ENCODE measurements at regions not wholly inside any gene's neighbourhood (a gene's known extent, or its start where the extent isn't known, plus 50 kb on each side); places are given as distances from the start of the nearest gene placed in this dataset.
A peak's percentile ranks its signal among the peaks of the same experiment; 100 is the strongest.

DNA sequence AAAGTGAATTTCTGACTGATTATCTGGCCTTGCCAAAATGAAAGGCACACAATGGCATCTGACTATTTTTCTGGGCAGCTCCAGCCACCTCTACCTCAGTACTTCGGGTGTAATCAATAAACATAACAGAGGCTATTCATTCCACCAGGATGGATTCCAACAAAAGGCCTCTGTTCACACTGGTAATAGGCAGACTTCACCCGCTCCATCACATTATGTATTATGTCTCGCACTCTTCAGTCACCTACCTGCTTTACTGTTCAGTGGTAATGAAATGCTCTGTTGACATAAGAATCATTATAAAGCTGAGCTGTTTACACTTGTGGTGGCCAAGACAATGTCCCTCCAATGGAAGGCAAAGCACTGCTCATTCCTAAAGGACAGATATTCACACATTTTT, 1333.7 kb upstream of the WWC1 start:
- Histone ChIP-seq H3K27ac (no peak overlapping the region), H3K4me1 (no peaks in the 10 kb centered on the region), H3K36me3 (no peaks in the 10 kb centered on the region), H3K9me3 (no peaks in the 10 kb centered on the region), H3K4me3 (replicated peaks in 1 of 3) (no peak overlapping the region), H3K27me3 (no peaks in the 10 kb centered on the region)
- DNase-seq = no peak
- intact Hi-C loops (cut with DNase I) = no loop called here
- 83 to 85% methylated on average over 3 of the region's 3 CpGs for WGBS, 2 donors
- TF ChIP-seq POLR2A (IDR thresholded peaks at IDR 0.05) (no peak), CTCF (IDR thresholded peaks at IDR 0.05) (no peak)

DNA sequence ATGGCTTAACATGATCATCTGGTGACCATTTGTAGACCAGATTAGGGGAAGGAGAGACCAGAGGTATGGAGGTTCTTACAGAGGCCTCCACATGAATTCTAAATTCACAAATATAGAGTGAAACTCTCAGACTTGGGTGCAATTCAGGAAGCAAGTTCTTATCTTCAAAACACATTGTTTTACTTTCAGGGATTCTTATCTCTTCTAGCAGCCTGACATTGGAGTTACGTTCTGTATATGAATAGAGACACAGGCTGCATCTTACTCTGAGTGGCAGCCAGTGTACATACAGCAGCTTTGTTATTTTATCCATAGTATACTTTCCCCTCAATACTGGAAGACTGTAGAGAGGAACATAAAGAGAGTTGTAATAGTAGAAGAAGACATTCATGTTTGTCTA, 1331.7 kb upstream of the WWC1 start:
- no peak overlapping the region for H3K4me3 ChIP-seq (replicated peaks in 1 of 3)
- no peak for TF ChIP-seq POLR2A (IDR thresholded peaks at IDR 0.05)
- TF ChIP-seq CTCF (IDR thresholded peaks at IDR 0.05) = no peak
- H3K27me3 ChIP-seq = no peaks in the 10 kb centered on the region
- no peaks in the 10 kb centered on the region for H3K4me1 ChIP-seq
- WGBS, 2 donors = 70 to 83% methylated on average over 1 of the region's 1 CpG
- intact Hi-C loops (cut with DNase I) = loop anchor here (5.0 kb wide), 1 partner anchor 88 kb away; no protein-coding TSS in a partner anchor
- no peak for DNase-seq
- H3K9me3 ChIP-seq = no peaks in the 10 kb centered on the region
- H3K36me3 ChIP-seq = no peaks in the 10 kb centered on the region
- H3K27ac ChIP-seq = no peak overlapping the region

DNA sequence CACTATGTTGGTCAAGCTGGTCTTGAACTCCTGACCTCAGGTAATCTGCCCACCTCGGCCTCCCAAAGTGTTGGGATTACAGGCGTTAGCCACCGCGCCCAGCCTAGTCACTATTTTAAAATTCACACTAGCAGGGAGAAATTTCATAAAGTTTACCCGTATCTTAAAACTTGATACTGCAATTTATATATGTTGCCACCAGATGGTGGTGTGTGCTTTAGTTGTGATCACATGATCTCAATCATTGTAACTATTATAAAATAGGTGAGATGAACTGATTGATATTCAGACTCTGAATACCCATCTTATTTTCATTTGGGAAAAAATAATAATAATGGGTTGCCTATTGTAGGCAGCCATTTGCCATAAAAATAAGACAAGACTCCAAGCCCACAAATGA, 1330.4 kb upstream of the WWC1 start:
- no peak for TF ChIP-seq POLR2A (IDR thresholded peaks at IDR 0.05)
- TF ChIP-seq CTCF (IDR thresholded peaks at IDR 0.05) = peak in 3 of 6 experiments; percentile 33 to 45 (median 37)
- H3K4me3 ChIP-seq (replicated peaks in 1 of 3) = no peak overlapping the region
- DNase-seq = no peak
- H3K27me3 ChIP-seq = no peaks in the 10 kb centered on the region
- H3K4me1 ChIP-seq = no peaks in the 10 kb centered on the region
- no peaks in the 10 kb centered on the region for H3K9me3 ChIP-seq
- 89 to 90% methylated on average over 5 of the region's 5 CpGs for WGBS, 2 donors
- H3K36me3 ChIP-seq = no peaks in the 10 kb centered on the region
- H3K27ac ChIP-seq = no peak overlapping the region
- intact Hi-C loops (cut with DNase I) = loop anchor here (5.0 kb wide), 1 partner anchor 86 kb away; no protein-coding TSS in a partner anchor

DNA sequence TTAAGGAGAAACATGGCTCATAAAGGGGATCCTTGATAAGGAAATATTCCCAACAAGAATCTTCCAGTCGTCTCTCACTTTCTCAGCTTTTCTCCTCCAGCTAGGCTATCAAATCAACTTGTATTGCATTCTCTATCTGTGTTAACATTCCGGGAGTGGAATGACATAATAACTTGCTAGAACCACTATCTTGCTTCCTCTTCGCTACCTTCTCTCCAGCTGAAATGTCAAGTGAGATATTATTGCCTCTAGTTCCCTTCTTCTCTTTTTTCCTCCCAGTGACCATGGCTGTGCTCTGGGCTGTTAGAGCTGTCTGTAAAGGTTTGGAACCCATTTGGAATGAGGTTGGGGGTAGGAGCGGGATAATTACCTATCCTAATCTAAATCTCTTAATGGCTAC, 1329.5 kb upstream of the WWC1 start:
- no peaks in the 10 kb centered on the region for H3K27me3 ChIP-seq
- no peaks in the 10 kb centered on the region for H3K4me1 ChIP-seq
- H3K36me3 ChIP-seq = no peaks in the 10 kb centered on the region
- WGBS, 2 donors = 78 to 90% methylated on average over 4 of the region's 4 CpGs
- no peaks in the 10 kb centered on the region for H3K9me3 ChIP-seq
- no peak overlapping the region for H3K4me3 ChIP-seq (replicated peaks in 1 of 3)
- H3K27ac ChIP-seq = no peak overlapping the region
- DNase-seq = no peak
- intact Hi-C loops (cut with DNase I) = loop anchor here (5.0 kb wide), 1 partner anchor 85 kb away; no protein-coding TSS in a partner anchor
- no peak for TF ChIP-seq CTCF (IDR thresholded peaks at IDR 0.05)
- no peak for TF ChIP-seq POLR2A (IDR thresholded peaks at IDR 0.05)

- TF ChIP-seq POLR2A (IDR thresholded peaks at IDR 0.05) (no peak), CTCF (IDR thresholded peaks at IDR 0.05) (no peak)
Observed at GRCh38 chr5:166962461-166962860, 1329.0 kb upstream of the WWC1 start.

More at GRCh38 chr5:166962461-166962860, 1329.0 kb upstream of the WWC1 start:
- Histone ChIP-seq H3K9me3 (no peaks in the 10 kb centered on the region), H3K4me3 (replicated peaks in 1 of 3) (no peak overlapping the region), H3K27ac (no peak overlapping the region), H3K27me3 (no peaks in the 10 kb centered on the region), H3K4me1 (no peaks in the 10 kb centered on the region), H3K36me3 (no peaks in the 10 kb centered on the region)
- 49 to 69% methylated on average over 8 of the region's 8 CpGs for WGBS, 2 donors
- intact Hi-C loops (cut with DNase I) = loop anchor here (5.0 kb wide), 1 partner anchor 85 kb away; no protein-coding TSS in a partner anchor
- DNase-seq = no peak

All from thyroid gland (tissue), 4 donors.